ENCODE measurements at regions not wholly inside any gene's neighbourhood (a gene's known extent, or its start where the extent isn't known, plus 50 kb on each side); places are given as distances from the start of the nearest gene placed in this dataset.

DNA sequence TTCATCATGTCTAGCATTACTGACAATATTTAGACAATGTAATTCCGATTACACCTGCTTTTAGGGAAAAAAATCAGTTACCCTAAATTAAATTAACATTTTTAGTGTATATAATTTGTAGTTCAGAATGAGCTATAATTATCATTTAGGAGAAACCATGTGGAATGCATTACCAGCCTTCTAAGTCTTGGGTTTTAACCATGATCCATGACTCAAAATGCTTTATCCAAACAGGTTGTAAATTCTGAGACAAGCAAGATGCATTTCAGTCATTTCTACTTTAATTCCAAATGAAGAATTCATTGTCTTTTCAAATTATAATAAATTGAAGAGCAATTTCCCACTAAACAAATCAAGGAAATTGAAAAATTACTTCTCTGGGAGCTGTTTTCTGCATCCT lies 243.7 kb upstream of the LRIG1 start:
- BruUV-seq (replicated peaks): no TSS peak
- CTCF ChIA-PET: no interaction called here

DNA sequence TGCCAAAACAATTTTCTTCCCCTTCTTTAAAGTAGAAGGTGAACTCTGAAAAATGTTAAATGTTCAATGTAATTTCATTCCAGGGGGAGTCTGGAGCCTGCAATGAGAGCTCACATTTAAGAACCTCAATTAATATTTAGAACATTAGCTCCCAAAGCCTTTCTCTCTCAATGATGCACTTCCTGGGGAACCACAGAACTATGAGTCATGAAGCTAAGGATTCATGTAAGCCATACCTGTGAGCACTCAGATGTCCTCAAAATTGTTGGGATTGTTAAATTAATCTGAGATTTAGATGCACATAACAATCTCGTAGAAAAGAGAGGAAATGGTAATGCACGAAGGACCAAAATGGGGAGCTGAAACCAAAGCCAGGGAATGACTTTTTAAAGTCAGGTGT lies 244.2 kb upstream of the LRIG1 start:
- no peaks in the 10 kb centered on the region for H3K36me3 ChIP-seq (ENCODE audit: low read depth, low read length)
- H3K79me2 ChIP-seq (ENCODE audit: low read length): no peaks in the 10 kb centered on the region
- CTCF ChIA-PET: no interaction called here
- no peak overlapping the region for H3K27ac ChIP-seq (ENCODE audit: low read length)
- BruUV-seq (replicated peaks): no TSS peak
- no peaks in the 10 kb centered on the region for H3K9me3 ChIP-seq (ENCODE audit: low read length)
- H3K9ac ChIP-seq (ENCODE audit: low read length): no peak overlapping the region
- H3K27me3 ChIP-seq (ENCODE audit: low read length): no peaks in the 10 kb centered on the region
- peaks cover 8% of the 10 kb centered on the region for H3K4me1 ChIP-seq (ENCODE audit: insufficient read depth, low read length)
- H2AFZ ChIP-seq (ENCODE audit: low read length): no peak overlapping the region
- no peaks in the 10 kb centered on the region for H4K20me1 ChIP-seq (ENCODE audit: low read length)
- peak; percentile 31 for DNase-seq
- no peaks in the 10 kb centered on the region for H3K9me2 ChIP-seq (replicated peaks; ENCODE audit: low read length)
- no peaks in the 10 kb centered on the region for H3F3A ChIP-seq (ENCODE audit: low read length, unreplicated experiment)
- POLR2A ChIA-PET (ENCODE audit: unreplicated experiment): no interaction called here
- ATAC-seq: no peak
- no peak overlapping the region for H3K4me2 ChIP-seq (ENCODE audit: low read length)
- H3K4me3 ChIP-seq (ENCODE audit: low read length): no peak overlapping the region
- intact Hi-C loops (cut with micrococcal nuclease): no loop called here
- TF ChIP-seq EZH2 (IDR thresholded peaks at IDR 0.05; ENCODE audit: low read length, unreplicated experiment): no peak
- TF ChIP-seq, protein P1, sequence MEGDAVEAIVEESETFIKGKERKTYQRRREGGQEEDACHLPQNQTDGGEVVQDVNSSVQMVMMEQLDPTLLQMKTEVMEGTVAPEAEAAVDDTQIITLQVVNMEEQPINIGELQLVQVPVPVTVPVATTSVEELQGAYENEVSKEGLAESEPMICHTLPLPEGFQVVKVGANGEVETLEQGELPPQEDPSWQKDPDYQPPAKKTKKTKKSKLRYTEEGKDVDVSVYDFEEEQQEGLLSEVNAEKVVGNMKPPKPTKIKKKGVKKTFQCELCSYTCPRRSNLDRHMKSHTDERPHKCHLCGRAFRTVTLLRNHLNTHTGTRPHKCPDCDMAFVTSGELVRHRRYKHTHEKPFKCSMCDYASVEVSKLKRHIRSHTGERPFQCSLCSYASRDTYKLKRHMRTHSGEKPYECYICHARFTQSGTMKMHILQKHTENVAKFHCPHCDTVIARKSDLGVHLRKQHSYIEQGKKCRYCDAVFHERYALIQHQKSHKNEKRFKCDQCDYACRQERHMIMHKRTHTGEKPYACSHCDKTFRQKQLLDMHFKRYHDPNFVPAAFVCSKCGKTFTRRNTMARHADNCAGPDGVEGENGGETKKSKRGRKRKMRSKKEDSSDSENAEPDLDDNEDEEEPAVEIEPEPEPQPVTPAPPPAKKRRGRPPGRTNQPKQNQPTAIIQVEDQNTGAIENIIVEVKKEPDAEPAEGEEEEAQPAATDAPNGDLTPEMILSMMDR (conservative IDR thresholded peaks at IDR 0.05; ENCODE audit: low read depth, low read length): no peak
- TF ChIP-seq EZH2phosphoT487 (IDR thresholded peaks at IDR 0.05; ENCODE audit: borderline replicate concordance, low read length): no peak

More for the DNA sequence above, 243.7 kb upstream of the LRIG1 start:
- no peaks in the 10 kb centered on the region for H3F3A ChIP-seq (ENCODE audit: low read length, unreplicated experiment)
- POLR2A ChIA-PET (ENCODE audit: unreplicated experiment): no interaction called here
- no peak overlapping the region for H2AFZ ChIP-seq (ENCODE audit: low read length)
- no peaks in the 10 kb centered on the region for H3K79me2 ChIP-seq (ENCODE audit: low read length)
- peaks cover 11% of the 10 kb centered on the region for H3K4me1 ChIP-seq (ENCODE audit: insufficient read depth, low read length)
- intact Hi-C loops (cut with micrococcal nuclease): no loop called here
- H3K27me3 ChIP-seq (ENCODE audit: low read length): no peaks in the 10 kb centered on the region
- ATAC-seq: no peak
- no peaks in the 10 kb centered on the region for H3K9me2 ChIP-seq (replicated peaks; ENCODE audit: low read length)
- H4K20me1 ChIP-seq (ENCODE audit: low read length): no peaks in the 10 kb centered on the region
- H3K4me2 ChIP-seq (ENCODE audit: low read length): no peak overlapping the region
- no peaks in the 10 kb centered on the region for H3K36me3 ChIP-seq (ENCODE audit: low read depth, low read length)
- no peak overlapping the region for H3K9ac ChIP-seq (ENCODE audit: low read length)
- TF ChIP-seq, protein P1 (conservative IDR thresholded peaks at IDR 0.05; ENCODE audit: low read depth, low read length): no peak
- no peak for TF ChIP-seq EZH2phosphoT487 (IDR thresholded peaks at IDR 0.05; ENCODE audit: borderline replicate concordance, low read length)
- no peak for TF ChIP-seq EZH2 (IDR thresholded peaks at IDR 0.05; ENCODE audit: low read length, unreplicated experiment)
- no peak for DNase-seq
- no peaks in the 10 kb centered on the region for H3K9me3 ChIP-seq (ENCODE audit: low read length)
- H3K27ac ChIP-seq (ENCODE audit: low read length): no peak overlapping the region
- H3K4me3 ChIP-seq (ENCODE audit: low read length): no peak overlapping the region

DNA sequence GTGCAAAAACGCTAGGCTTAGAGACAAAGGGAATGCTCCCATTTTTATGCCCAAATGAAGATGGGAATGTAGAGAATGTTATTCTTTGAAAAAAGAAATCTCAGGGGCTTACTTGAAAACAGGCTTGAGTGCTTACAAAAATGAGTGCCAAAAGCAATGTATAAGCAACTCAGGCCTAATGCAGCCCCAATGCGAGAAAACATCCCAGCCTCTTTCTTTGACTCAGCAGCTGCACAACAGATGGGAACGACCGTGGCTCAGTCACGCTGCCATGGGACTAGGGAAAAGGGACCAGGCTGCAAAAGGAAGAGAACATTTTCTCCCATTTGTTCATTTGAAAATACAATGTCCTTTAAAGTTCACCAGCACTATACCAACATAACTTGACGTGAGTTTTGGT lies 246.4 kb upstream of the LRIG1 start:
- Histone ChIP-seq H3K4me2 (ENCODE audit: low read length) (no peak overlapping the region), H3K4me3 (ENCODE audit: low read length) (no peak overlapping the region), H3K36me3 (ENCODE audit: low read depth, low read length) (no peaks in the 10 kb centered on the region), H3F3A (ENCODE audit: low read length, unreplicated experiment) (no peaks in the 10 kb centered on the region), H3K27ac (ENCODE audit: low read length) (no peak overlapping the region), H3K79me2 (ENCODE audit: low read length) (no peaks in the 10 kb centered on the region), H3K9me3 (ENCODE audit: low read length) (no peaks in the 10 kb centered on the region), H3K4me1 (ENCODE audit: insufficient read depth, low read length) (no peaks in the 10 kb centered on the region), H2AFZ (ENCODE audit: low read length) (no peak overlapping the region), H4K20me1 (ENCODE audit: low read length) (no peaks in the 10 kb centered on the region), H3K9ac (ENCODE audit: low read length) (no peak overlapping the region), H3K27me3 (ENCODE audit: low read length) (no peaks in the 10 kb centered on the region), H3K9me2 (replicated peaks; ENCODE audit: low read length) (no peaks in the 10 kb centered on the region)
- ChIA-PET CTCF (no interaction called here), POLR2A (ENCODE audit: unreplicated experiment) (no interaction called here)
- intact Hi-C loops (cut with micrococcal nuclease): no loop called here
- TF ChIP-seq EZH2phosphoT487 (IDR thresholded peaks at IDR 0.05; ENCODE audit: borderline replicate concordance, low read length): no peak
- TF ChIP-seq, protein P1 (conservative IDR thresholded peaks at IDR 0.05; ENCODE audit: low read depth, low read length): no peak
- no peak for TF ChIP-seq EZH2 (IDR thresholded peaks at IDR 0.05; ENCODE audit: low read length, unreplicated experiment)
- DNase-seq (no peak), ATAC-seq (no peak)
- BruUV-seq (replicated peaks): no TSS peak
